UCSD-AML1 (cell line): ENCODE measurements at regions not wholly inside any gene's neighbourhood (a gene's known extent, or its start where the extent isn't known, plus 50 kb on each side); places are given as distances from the start of the nearest gene placed in this dataset.

ENCODE experiments used
- DNase-seq: peaks from one replicate; lab custom pipeline; 2025; ENCODE audit not compliant: unreplicated experiment; lab: John Stamatoyannopoulos, UW

DNA sequence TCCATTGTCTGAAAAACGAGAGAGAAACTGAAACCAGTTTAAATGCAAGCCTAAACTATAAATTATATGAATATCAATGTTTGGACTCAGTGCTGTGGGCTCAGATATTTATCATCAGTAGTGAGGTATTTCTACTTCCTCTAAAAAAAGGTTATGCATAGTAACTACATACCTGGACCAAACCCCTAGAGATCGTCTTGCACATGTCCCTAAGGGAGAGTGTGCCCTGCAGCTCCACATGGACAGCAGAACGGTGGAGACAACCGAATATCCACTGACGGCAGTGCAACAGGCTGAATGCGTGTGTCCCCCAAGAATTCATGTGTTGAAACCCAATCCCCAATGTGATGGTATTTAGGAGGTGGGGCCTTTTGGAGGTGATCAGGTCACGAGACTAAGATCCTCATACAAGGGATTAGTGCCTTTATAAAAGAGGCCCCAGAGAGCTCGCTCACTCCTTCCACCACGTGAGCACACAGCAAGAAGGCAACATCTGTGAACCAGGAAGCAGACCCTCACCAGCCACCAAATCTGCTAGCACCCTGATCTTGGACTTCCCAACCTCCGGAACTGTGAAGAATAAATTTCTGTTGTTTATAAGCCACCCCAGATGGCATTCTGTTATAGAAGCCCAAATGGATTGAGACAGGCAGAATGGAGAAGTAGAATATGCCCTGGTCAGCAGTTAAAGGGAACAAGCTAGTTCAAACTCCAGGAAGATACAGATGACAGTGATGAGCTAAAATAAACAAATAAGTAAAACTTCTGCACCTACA, 208.4 kb downstream of the ANAPC1 start:
- DNase-seq, result no peak

DNA sequence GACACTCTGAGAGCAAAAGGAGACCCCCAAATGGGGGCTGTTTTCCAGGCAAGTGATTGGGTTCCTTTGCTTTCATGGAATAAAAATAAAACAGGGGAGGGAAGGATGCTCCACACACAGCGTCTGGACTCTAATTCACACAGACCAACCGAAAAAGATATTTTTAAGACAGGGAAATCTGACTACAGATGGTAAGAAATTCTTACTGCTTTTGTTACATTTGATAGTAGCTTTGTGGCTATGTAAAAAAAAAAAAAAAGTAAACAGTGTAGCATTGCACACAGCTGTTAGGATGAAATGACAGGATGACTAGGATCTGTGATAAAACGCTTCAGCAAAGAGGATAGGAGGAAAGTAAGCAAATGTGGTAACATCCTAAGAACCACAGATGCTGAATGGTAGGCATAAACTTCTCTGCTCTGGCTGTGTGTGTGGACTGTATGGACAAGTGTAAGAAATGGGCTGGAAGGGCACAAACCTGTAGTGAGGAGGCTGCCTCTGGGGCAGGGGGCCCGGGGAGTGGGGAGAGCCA, 207.6 kb downstream of the ANAPC1 start:
- no peak for DNase-seq

DNA sequence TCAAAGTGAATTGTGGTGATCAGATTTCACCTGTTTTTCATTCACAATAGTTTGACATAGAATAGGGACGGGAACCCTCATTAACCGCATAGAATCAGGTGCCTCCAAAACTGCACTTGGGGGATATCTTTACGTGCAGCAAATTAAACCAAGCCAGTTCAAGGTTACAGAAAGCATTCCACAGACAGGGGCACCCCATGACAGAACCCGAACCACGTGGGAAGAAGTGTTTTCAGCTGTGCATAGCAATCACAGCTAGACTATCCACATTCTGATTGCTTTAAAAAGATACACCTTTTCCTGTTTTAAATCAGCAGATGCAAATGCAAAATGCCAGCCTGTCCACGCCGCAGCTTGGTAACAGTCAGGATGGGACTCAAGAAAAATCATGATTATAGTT, 205.8 kb downstream of the ANAPC1 start:
- DNase-seq, result no peak

DNA sequence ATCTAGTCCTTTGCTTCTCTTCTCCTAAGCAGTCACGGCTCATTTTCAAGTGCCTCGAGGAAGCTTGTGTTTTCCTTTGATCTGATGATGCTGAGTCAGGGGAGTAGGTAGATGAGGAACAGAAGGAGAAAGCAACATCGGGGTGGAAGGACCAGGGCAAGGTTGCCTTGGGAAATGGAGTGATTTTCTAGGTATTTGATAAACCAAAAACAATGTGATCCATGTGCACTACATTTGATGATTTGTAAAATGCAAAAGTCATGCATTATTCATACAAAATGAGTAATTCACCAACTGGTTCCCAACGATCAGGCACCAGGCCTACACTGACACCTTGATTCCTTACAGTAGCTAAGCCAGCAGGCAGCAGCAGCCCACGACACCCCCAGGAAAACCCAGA, 205.3 kb downstream of the ANAPC1 start:
- DNase-seq, result no peak

DNA sequence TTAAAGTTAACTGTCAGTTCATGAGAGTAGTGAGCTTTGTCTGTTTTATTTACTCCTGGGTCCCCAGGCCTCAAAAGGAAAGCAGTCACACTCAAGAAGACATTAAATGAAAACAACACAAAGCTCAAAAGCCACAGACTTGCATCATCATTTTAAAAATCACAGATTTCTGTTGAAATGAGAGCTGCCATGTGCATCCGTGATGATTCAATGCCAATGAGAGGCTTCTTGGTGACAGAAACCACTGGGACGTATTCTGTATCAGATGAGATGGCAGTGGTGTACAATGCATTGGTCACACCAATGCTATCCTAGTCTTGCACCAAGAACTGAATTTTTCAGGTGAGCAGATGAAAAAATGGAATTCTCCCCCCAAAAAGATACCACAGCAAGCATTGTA, 204.8 kb downstream of the ANAPC1 start:
- DNase-seq, result no peak

DNA sequence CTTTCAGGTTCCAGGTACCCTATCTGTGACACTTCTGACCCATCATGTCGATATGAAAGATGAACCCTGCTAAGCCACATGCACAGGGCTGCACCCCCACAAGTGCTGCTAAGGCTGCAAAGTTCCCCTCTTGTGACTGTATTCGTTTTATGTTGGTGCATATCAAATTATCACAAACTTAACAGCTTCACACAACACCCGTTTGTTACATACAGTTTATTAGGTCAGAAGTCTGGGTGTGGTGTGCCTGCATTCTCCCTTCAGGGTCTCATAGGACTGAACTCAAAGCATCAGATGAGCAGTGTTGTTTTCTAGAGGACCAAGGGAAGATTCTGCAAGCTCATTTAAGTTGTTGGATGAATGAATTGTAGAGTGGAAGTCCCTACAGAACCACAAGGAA, 199.4 kb downstream of the ANAPC1 start:
- no peak for DNase-seq

DNA sequence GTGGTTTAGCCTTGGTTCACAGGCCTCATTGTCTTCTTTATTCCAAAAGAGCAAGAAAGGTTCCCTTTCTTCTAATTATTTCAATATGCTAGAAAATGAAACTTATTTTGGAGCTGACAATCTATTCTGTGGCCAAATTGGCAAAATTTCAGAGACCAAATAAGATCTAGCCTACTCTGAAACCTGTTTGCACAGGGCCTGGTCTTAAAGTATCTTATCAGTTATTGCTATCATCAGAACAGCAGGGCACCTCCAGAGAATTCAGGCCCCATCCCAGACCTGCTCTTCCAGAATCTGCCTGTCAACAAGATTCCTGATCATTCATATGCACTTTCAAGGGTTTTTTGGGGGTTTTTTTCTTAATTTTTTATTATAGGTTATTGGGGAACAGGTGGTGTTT, 198.7 kb downstream of the ANAPC1 start:
- no peak for DNase-seq

DNA sequence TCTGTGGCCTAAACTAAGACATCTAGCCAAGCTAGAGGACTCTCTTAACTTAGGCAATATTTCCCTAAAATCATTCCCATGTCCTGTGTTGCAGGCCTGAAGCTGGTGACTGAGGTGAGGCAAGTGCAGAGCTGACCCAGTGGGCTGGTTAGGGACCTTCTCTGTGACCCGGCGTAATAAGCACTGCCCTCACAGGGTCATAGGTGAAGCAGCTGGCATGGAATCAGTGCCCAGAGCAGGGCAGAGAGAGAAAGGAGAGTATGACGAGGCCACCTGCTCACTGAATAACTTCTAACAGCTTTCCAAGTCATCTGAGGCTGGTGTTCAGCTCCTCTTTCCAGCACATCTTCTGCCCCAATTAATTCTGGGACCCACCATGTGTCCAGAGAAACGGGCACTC, 197.0 kb downstream of the ANAPC1 start:
- DNase-seq, result no peak

DNA sequence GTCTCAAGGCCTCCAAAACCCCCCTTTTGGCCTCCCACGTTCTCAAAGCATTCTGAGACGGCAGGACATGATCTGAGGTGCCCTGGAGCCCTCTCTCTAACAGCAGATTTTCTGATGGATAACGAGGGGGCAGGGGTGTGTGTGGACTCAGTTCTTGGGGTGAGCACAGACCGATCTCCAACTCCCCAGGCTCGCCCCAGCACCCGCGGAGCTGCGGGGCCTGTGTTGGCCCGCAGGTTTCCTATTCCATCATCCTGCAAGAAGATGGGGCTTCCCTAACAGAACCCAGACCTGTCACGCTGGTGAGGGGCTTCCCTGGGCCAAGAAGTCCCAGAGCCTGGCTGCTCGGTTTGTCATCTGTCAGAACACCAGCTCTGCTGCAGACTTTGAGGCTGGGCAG, 196.1 kb downstream of the ANAPC1 start:
- no peak for DNase-seq

DNA sequence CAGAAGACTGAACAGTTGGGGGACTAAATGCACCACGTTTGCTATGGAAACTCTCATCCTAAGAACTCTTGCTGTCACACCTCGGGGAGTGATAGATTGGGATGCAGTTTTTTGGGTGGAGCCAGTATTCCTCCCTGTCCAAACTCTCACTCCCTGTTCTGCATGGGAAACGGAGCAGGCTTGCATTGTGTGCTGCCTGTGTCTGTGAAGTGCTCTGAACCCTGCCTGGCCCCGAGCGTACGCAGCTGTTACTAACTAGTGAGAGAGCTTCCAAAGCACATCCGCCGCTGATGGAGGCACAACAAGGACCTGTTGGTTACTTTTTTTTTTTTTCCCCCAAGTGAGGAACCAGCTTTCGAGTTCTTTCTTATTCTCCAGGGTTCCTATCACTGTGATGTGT, 195.5 kb downstream of the ANAPC1 start:
- no peak for DNase-seq

DNA sequence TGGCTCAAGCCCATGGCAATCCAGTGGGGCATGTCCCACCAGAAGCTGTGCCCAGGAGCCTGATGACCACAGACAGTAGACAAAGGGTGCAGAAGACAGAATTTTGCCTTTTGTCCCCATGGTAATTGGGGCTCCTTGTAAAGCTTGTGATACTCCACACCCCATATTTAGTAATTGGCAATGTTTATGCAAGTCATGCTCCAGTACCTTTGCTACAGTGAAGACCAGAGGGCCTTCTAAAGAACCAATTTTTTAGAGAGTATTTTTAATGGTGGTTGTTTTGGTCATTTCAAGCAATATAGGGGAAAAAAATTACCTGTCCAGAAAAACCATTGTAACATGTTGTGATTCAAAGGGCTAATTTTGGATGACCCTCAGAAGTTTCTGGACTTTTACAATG, 194.8 kb downstream of the ANAPC1 start:
- DNase-seq, result no peak

DNA sequence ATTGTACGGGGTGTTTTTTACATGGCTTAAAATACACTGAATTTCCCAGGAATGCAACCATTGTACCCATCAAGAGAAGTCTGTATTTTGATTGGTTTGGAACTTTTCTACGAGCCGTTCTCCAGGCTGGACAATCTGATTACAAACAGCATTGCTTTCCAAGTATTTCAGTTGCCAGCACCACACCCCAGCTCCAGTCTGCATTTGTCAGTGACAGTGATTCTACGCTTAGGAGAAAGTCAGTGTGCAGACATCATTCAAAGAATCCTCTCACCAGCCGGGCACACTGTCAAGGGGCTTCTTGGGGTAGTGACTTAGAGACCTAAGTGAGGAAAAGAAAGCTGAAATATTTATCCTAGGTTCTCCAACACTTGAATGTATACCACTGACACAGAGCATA, 194.1 kb downstream of the ANAPC1 start:
- no peak for DNase-seq

DNA sequence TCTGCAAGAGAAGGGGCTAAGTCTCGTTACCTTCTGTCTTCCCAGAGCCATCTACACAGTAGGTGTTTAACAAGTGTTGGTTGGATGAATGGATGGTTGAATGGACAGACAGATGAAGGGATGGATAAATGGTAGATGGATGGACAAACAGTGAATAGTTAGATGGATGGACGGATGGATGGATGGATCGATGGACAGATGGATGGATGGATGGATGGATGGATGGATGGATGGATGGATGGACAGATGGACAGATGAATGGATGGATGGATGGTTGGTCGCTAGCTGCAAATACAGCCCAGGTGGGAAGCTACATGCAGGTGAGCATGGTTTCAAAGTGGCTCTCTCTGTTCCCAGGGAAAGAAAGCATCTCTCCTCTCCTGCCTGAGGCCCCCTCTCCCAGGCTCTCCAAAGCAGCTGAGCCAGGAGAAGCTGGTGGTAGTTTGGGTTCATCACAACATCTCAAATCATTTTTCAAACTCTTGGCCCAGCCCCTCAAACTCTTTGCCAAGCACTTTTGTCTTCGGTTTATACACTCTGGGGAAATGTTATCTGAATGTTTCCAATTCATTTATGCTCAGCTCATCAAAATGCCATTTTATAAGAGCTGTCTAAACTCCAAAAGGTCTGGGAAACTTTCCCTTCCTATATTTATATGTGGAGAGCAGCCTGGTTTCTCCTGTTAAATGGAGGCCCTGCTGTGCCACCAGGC, 192.7 kb downstream of the ANAPC1 start:
- DNase-seq, result no peak

DNA sequence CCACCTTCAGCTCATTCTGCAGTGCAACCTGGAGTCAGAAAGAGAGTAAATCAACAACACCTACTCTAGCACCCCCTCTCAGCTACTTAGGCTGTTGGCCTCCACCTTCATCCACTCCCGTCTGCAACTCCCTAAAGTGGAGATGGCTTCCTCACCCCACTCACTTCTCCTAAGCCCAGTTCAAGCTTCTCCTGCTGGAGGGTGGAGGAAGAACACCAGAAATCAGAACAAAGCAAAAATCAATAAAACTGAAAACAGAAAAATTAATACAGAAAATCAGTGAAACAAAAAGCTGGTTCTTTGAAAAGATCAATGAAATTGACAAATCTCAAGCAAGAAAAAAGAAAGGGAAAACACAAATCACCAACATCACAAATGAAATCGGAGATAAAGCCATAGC, 191.7 kb downstream of the ANAPC1 start:
- no peak for DNase-seq

DNA sequence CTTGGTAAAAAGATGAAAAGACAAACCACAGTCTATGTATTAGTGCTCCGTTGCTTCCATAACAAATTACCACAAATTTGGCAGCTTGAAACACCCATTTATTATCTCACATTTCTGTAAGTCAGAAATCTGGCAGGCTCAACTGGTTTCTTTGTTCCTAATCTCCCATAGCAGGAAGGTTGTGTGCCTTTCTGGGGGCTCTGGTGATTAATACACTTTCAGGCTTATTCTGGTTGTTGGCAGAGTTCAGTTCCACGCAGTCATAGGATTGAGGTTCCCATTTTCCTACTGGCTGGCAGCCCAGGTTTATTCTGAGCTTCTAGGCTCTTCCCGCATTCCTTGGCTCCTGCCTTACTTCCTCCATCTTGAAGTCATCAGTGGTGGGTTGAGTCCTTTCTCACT, 189.3 kb downstream of the ANAPC1 start:
- DNase-seq, result no peak

DNA sequence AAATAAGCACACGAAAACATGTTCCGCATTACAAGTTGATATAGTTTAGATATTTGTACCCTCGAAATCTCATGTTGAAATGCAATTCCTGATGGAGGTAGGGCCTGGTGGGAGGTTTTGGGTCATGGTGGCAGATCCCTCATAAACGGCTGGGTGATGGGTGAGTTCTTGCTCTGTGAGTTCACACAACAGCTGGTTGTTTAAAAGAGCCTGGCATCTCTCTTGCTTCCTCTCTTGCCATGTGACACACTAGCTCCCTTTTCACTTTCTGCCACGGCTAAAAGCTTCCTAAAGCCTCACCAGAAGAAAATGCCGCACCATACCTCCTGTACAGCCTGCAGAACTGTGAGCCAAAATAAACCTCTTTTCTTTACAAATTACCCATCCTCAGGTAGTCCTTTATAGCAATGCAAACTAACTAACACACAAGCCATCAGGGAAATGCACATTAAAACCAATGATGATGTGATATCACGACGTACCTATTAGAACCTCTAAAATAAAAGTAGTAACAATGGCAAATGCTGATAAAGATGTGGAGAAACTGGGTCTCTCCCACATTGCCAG, 188.5 kb downstream of the ANAPC1 start:
- no peak for DNase-seq

DNA sequence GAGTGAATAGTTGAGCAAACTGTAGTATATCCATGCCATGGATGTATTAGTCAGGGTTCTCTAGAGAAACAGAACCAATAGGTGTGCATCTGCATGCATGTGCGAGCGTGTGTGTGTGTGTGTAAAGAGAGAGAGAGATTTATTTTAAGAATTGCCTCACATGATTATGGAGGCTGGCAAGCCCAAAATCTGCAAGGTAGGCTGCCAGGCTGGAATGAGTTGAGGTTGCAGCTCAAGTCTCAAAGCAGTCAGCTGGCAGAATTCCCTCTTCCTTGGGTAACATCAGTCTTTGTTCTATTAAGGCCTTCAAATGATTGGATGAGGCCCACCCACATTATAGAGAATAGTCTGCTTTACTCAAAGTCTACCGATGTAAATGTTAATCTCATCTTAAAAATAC, 187.8 kb downstream of the ANAPC1 start:
- DNase-seq, result no peak

DNA sequence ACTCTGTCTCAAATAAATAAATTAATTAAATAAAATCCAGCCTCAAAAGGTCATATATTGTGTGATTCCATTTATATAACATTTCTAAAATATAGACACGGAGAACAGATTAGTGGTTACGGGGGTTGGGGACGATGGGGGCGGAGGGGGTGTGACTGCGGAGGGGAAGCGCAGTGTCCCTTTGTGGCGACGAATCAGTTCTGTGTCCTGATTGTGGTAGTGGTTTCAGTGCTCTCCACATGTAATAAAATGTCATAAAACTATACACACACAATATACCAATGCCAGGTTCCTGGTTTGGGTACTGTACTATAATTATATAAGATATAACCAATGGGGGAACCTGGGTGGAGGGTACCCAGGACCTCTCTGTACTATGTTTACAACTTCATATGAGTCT, 186.4 kb downstream of the ANAPC1 start:
- DNase-seq, result no peak

DNA sequence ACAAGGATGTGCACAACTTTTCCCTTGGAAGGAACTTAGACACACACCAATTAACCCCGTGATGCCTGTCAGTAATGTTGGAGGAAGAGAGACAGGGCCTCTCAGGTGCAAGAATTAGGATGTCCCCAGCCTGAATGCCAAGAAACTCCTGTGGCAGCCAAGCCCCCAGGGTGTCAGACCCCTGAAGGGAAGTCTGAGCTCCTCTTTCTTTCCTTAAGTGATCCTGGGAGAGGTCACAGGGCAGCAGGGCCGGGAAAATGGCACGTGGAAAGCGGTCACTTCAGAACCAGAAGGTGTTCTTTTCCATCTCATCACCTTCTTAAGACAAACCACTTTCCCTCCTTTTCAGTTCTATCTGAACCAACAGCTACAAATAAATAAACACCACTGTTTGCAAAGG, 185.9 kb downstream of the ANAPC1 start:
- no peak for DNase-seq

DNA sequence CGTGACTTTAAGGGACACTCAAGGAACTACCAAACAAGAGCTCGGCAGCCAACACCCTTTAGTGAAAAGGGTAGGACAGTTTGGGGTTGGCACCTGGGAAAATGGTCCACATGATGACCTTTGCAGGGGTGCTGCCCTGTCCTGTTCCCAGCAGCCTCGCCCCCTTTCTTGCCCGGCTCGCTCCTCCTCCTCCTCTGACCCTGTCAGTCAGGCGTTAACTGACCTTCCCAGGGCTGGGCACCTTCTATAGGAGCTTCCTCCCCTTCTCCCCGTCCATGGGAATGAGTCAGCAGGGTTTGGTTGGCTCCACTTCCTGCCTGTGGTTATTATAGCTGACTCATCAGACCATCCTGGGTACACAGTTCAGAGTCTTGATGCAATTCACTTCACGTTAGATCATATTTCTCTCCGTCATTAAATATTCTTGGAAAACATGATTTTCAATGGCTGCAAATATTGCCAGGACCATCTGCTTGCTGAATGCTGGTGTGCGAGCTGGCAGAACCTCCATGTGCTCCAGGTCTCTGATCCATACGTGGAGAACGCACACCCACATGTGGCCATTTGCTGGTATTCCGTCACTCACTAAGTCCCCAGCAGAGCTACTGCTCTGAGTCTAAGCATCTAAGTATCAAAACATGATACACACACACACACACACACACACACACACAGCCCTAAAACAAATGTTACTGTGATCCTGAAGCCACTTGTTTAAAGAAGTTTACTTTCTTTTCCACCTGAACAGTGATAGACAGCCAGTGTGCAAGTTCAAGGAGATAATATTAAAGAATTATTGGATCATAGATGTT, 185.0 kb downstream of the ANAPC1 start:
- peak; percentile 83 for DNase-seq

DNA sequence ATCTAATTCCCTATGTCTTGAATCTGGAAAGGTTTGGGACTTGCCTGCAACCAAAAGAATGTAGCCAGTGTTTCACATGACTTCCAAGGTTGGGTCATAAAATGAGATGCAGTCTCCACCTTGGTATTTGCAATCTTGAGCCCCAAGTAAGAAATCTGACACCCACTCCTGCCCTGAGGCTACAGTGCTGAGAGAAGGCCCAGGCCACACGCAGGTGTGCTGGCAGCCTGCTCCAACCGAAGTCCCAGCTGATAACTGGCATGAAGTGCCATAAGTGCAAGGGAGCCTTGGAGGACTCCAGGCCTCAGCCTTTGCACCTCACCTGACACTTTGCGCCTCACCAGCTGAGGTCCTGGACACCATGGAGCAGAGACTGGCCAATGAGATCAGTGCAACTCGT, 182.7 kb downstream of the ANAPC1 start:
- DNase-seq, result no peak

DNA sequence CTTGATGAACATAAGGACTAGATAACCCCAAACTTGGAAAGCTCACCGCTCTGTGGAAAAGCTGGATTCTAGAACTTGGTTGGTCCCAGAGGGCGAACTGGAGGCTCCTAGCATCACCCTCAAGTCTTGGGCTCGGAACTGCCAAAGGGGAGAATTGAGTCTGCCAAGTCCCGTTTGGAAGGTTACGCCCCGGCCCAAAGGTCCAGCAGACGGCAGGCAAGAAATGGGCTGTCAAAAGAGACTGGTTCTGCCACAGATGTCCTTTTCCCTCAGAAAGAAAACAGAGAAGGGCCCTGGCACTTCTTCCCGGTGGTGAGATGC, 182.2 kb downstream of the ANAPC1 start:
- no peak for DNase-seq
